B cell (primary cell): ENCODE measurements at regions not wholly inside any gene's neighbourhood (a gene's known extent, or its start where the extent isn't known, plus 50 kb on each side); places are given as distances from the start of the nearest gene placed in this dataset.

ENCODE experiments used
- ATAC-seq: fragments of 200-7000 bp; cut with Tn5 transposase; one replicate; pipeline ENCODE4 v1.10.0; 2021; ENCODE audit warnings: low read depth, mild to moderate bottlenecking, moderate number of reproducible peaks, moderate library complexity
- CTCF ChIA-PET: fragments of 350-600 bp; sonication (Branson Sonifier 250); formaldehyde crosslinking; loops from one replicate; lab custom pipeline; 2021; ENCODE audit warnings: antibody characterized with exemption, inconsistent platforms; lab: Charles Lee
- POLR2A ChIA-PET: fragments of 350-600 bp; sonication (Branson Sonifier 250); formaldehyde crosslinking; loops from one replicate; lab custom pipeline; 2021; ENCODE audit warnings: antibody characterized with exemption; lab: Charles Lee
- DNase-seq: peaks from one replicate; pipeline ENCODE4 v3.0.0; 2013
- H2AFZ ChIP-seq: 2 replicates; pipeline ENCODE4 v1.6.1; 2012; ENCODE audit warnings: mild to moderate bottlenecking, low read depth, low read length; ENCODE audit not compliant: insufficient read depth, poor library complexity, severe bottlenecking
- H3K27ac ChIP-seq, 2 donors: 1 replicate in 1 of 2; 2 replicates in 1 of 2; pipeline ENCODE4 v1.5.1; 2012 to 2013; ENCODE audit warnings: low read length in 2 of 2, mild to moderate bottlenecking in 2 of 2, moderate library complexity in 1 of 2
- H3K27me3 ChIP-seq, 4 experiments: fragments of 200-600 bp in 1 of 4; sonication (generic) in 1 of 4; replicated peaks in 1 of 4; 1 replicate in 2 of 4; 2 replicates in 2 of 4; pipeline versions ENCODE4 v1.6.1 to v1.7.0; 2013 to 2016; ENCODE audit warnings: low read length in 3 of 4, mild to moderate bottlenecking in 2 of 4, mixed read lengths in 1 of 4, moderate library complexity in 1 of 4; ENCODE audit not compliant: insufficient read depth in 4 of 4, control insufficient read depth in 3 of 4; ENCODE audit errors: control extremely low read depth in 1 of 4
- H3K36me3 ChIP-seq, 2 experiments: replicated peaks in 1 of 2; 1 replicate in 1 of 2; 2 replicates in 1 of 2; pipeline versions ENCODE4 v1.6.1 to v1.7.1; 2013; ENCODE audit warnings: low read length in 1 of 2; ENCODE audit not compliant: insufficient read depth in 2 of 2, control insufficient read depth in 1 of 2; ENCODE audit errors: control extremely low read depth in 1 of 2, extremely low read depth in 1 of 2
- H3K4me1 ChIP-seq, 2 donors: fragments of 200-600 bp in 1 of 2; sonication (generic) in 1 of 2; 1 replicate in 1 of 2; 2 replicates in 1 of 2; pipeline versions ENCODE4 v1.5.1 to v1.6.1; 2013 to 2017; ENCODE audit warnings: low read length in 2 of 2; ENCODE audit not compliant: control insufficient read depth in 2 of 2, insufficient read depth in 2 of 2
- H3K4me2 ChIP-seq: replicated peaks from 2 replicates; pipeline ENCODE3; 2012; ENCODE audit warnings: mild to moderate bottlenecking, low read depth, low read length; ENCODE audit not compliant: poor library complexity, severe bottlenecking
- H3K4me3 ChIP-seq, 5 experiments: fragments of 200-600 bp in 1 of 5; sonication (generic) in 1 of 5; 1 replicate in 3 of 5; 2 replicates in 2 of 5; pipeline versions ENCODE4 v1.5.1 to v1.7.0; 2011 to 2016; ENCODE audit warnings: low read length in 4 of 5, mild to moderate bottlenecking in 4 of 5, low read depth in 2 of 5, control low read depth in 1 of 5, moderate library complexity in 1 of 5; ENCODE audit not compliant: insufficient read depth in 1 of 5; ENCODE audit errors: control extremely low read depth in 1 of 5, extremely low read depth in 1 of 5
- H3K79me2 ChIP-seq: fragments of 200-600 bp; sonication (generic); one replicate; pipeline ENCODE4 v1.6.0; 2016; ENCODE audit warnings: low read length; ENCODE audit not compliant: control insufficient read depth, insufficient read depth
- H3K9ac ChIP-seq: fragments of 200-600 bp; sonication (generic); 2 replicates; pipeline ENCODE4 v1.6.1; 2017; ENCODE audit warnings: mild to moderate bottlenecking, low read length, moderate library complexity
- H3K9me3 ChIP-seq, 3 donors: one replicate each; pipeline versions ENCODE4 v1.6.1 to v1.7.1; 2013; ENCODE audit warnings: low read length in 2 of 3; ENCODE audit not compliant: control insufficient read depth in 2 of 3, insufficient read depth in 1 of 3; ENCODE audit errors: control extremely low read depth in 1 of 3
- H4K20me1 ChIP-seq: 2 replicates; pipeline ENCODE4 v1.6.0; 2012; ENCODE audit warnings: mild to moderate bottlenecking, low read length; ENCODE audit not compliant: insufficient read depth, control insufficient read depth, poor library complexity, severe bottlenecking
- H3K27ac Mint-ChIP-seq: one replicate; pipeline ENCODE4 v1.8.0; 2021; ENCODE audit warnings: mixed read lengths
- H3K27me3 Mint-ChIP-seq: one replicate; pipeline ENCODE4 v1.8.0; 2021; ENCODE audit warnings: mixed read lengths
- H3K4me1 Mint-ChIP-seq: one replicate; pipeline ENCODE4 v1.8.0; 2021; ENCODE audit warnings: mixed read lengths
- H3K4me3 Mint-ChIP-seq: one replicate; pipeline ENCODE4 v1.8.0; 2021; ENCODE audit warnings: mixed read lengths
- H3K9me3 Mint-ChIP-seq: one replicate; pipeline ENCODE4 v1.8.0; 2022; ENCODE audit warnings: mixed read lengths; ENCODE audit not compliant: insufficient read depth
- CTCF ChIP-seq: fragments of 200-600 bp; IDR thresholded peaks from one replicate; pipeline ENCODE4 v1.8.0; 2022; ENCODE audit warnings: antibody characterized with exemption, mild to moderate bottlenecking
- EZH2 ChIP-seq: IDR thresholded peaks from 2 replicates; pipeline ENCODE4 v1.6.1; 2012; ENCODE audit warnings: borderline replicate concordance, low read depth, mild to moderate bottlenecking, moderate library complexity, low read length; ENCODE audit not compliant: insufficient read depth, poor library complexity, severe bottlenecking
- WGBS: methylation state at CpG from one replicate; pipeline ENCODE4 v1.1.5; 2013; ENCODE audit warnings: missing lambda C conversion rate; ENCODE audit not compliant: insufficient coverage; 5-methylcytosine and 5-hydroxymethylcytosine counted together
- intact Hi-C: fragments of 100-400 bp; cut with micrococcal nuclease; formaldehyde crosslinking; loops from one replicate; pipeline ENCODE4 v1.10.0; 2022

- Histone ChIP-seq H3K9ac (no peak overlapping the region), H3K4me2 (no peak overlapping the region), H2AFZ (no peak overlapping the region), H3K36me3 (no peaks in the 10 kb centered on the region), H3K4me3 (no peak overlapping the region), H3K9me3 (no peaks in the 10 kb centered on the region), H3K27me3 (no peaks in the 10 kb centered on the region), H3K27ac (no peak overlapping the region), H4K20me1 (no peaks in the 10 kb centered on the region), H3K4me1 (no peaks in the 10 kb centered on the region), H3K79me2 (no peaks in the 10 kb centered on the region)
- POLR2A ChIA-PET = no interaction called here
- TF ChIP-seq CTCF = no peak
- TF ChIP-seq EZH2 = no peak
- DNase-seq (no peak), ATAC-seq (no peak)
- Mint-ChIP-seq H3K4me3 (no peak overlapping the region), H3K27ac (no peak overlapping the region), H3K4me1 (no peaks in the 10 kb centered on the region), H3K9me3 (no peaks in the 10 kb centered on the region), H3K27me3 (no peaks in the 10 kb centered on the region)
- intact Hi-C loops = no loop called here
- CTCF ChIA-PET = no interaction called here
- no CpG with 5 or more reads among the region's 2 CpGs for WGBS
Measured at GRCh38 chr7:121697731-121698316, 175.1 kb upstream of the PTPRZ1 start.

GRCh38 chr7:121696954-121697353, 176.0 kb upstream of the PTPRZ1 start:
- CTCF ChIA-PET = no interaction called here
- no CpG with 5 or more reads among the region's 1 CpG for WGBS

More at GRCh38 chr7:121696954-121697353, 176.0 kb upstream of the PTPRZ1 start:
- no peak overlapping the region for H3K27ac ChIP-seq
- H3K9ac ChIP-seq = no peak overlapping the region
- no peaks in the 10 kb centered on the region for H4K20me1 ChIP-seq
- no peaks in the 10 kb centered on the region for H3K79me2 ChIP-seq
- Mint-ChIP-seq H3K27ac (no peak overlapping the region), H3K27me3 (no peaks in the 10 kb centered on the region), H3K4me3 (no peak overlapping the region), H3K4me1 (no peaks in the 10 kb centered on the region), H3K9me3 (no peaks in the 10 kb centered on the region)
- no peak for ATAC-seq
- H3K4me1 ChIP-seq = no peaks in the 10 kb centered on the region
- intact Hi-C loops = no loop called here
- POLR2A ChIA-PET = no interaction called here
- H3K4me2 ChIP-seq = no peak overlapping the region
- no peaks in the 10 kb centered on the region for H3K9me3 ChIP-seq
- no peak for DNase-seq
- TF ChIP-seq CTCF = no peak
- H3K36me3 ChIP-seq = no peaks in the 10 kb centered on the region
- H3K27me3 ChIP-seq = no peaks in the 10 kb centered on the region
- H2AFZ ChIP-seq = no peak overlapping the region
- no peak overlapping the region for H3K4me3 ChIP-seq
